ENCODE measurements at regions not wholly inside any gene's neighbourhood (a gene's known extent, or its start where the extent isn't known, plus 50 kb on each side); places are given as distances from the start of the nearest gene placed in this dataset.

DNA sequence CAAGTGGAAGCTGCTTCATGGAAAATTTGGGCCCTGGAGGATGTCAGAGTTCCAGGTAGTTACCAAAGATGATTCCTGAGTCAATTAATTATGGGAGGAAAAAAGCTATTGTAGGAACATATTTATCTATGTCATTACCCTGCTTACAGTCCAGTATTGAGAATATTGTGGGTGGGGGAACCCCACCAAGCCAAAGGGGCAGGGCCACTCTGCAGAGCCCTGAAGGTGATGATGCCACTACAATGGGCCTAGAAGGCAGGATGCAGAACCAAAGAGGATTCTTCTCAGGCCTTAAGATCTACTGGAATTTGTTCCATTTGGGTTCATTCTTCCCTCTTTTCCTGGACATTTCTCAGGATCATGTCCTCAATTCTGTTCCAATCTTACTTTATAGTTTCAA is 375.2 kb upstream of the MARCKS start:
- no peaks in the 10 kb centered on the region for H3K27me3 Mint-ChIP-seq (ENCODE audit: insufficient read depth, low read depth, poor library complexity)
- Histone ChIP-seq H3K36me3 (ENCODE audit: insufficient read depth) (no peaks in the 10 kb centered on the region), H3K27ac (ENCODE audit: low read depth) (no peak overlapping the region), H3K4me3 (no peak overlapping the region), H4K20me1 (replicated peaks; ENCODE audit: insufficient read depth) (no peaks in the 10 kb centered on the region), H3K27me3 (ENCODE audit: insufficient read depth) (no peaks in the 10 kb centered on the region), H3K79me2 (replicated peaks; ENCODE audit: insufficient read depth) (no peaks in the 10 kb centered on the region), H3K9me2 (ENCODE audit: insufficient read depth) (no peaks in the 10 kb centered on the region), H3K4me1 (ENCODE audit: insufficient read depth) (0 out of 2 replicates have a peak, but pooled peaks cover 3% of the 10 kb centered on the region), H2AFZ (no peak overlapping the region), H3F3A (replicated peaks; ENCODE audit: low read depth) (no peaks in the 10 kb centered on the region), H3K4me2 (no peak overlapping the region)
- H3K4me1 Mint-ChIP-seq: peaks cover 3% of the 10 kb centered on the region; the same call in 2 of the 3 replicates
- ATAC-seq: no peak
- H3K27ac Mint-ChIP-seq: no peak overlapping the region
- TF ChIP-seq EZH2phosphoT487 (IDR thresholded peaks at IDR 0.05; ENCODE audit: unreplicated experiment) (no peak), NANOG (IDR thresholded peaks at IDR 0.05; ENCODE audit: borderline replicate concordance) (no peak), POLR2AphosphoS5 (IDR thresholded peaks at IDR 0.05; ENCODE audit: low read depth) (no peak), EZH2 (IDR thresholded peaks at IDR 0.05; ENCODE audit: low read depth, unreplicated experiment) (no peak), STAT1 (IDR thresholded peaks at IDR 0.05; ENCODE audit: unreplicated experiment) (no peak), CREB1 (CRISPR knock-in tag; IDR thresholded peaks at IDR 0.05; ENCODE audit: low read depth) (no peak), ZNF331 (CRISPR knock-in tag; IDR thresholded peaks at IDR 0.05; ENCODE audit: low read depth) (no peak), JUNB (IDR thresholded peaks at IDR 0.05; ENCODE audit: unreplicated experiment) (no peak), ZNF114 (CRISPR knock-in tag; IDR thresholded peaks at IDR 0.05) (no peak)
- TF ChIP-seq, protein P1, sequence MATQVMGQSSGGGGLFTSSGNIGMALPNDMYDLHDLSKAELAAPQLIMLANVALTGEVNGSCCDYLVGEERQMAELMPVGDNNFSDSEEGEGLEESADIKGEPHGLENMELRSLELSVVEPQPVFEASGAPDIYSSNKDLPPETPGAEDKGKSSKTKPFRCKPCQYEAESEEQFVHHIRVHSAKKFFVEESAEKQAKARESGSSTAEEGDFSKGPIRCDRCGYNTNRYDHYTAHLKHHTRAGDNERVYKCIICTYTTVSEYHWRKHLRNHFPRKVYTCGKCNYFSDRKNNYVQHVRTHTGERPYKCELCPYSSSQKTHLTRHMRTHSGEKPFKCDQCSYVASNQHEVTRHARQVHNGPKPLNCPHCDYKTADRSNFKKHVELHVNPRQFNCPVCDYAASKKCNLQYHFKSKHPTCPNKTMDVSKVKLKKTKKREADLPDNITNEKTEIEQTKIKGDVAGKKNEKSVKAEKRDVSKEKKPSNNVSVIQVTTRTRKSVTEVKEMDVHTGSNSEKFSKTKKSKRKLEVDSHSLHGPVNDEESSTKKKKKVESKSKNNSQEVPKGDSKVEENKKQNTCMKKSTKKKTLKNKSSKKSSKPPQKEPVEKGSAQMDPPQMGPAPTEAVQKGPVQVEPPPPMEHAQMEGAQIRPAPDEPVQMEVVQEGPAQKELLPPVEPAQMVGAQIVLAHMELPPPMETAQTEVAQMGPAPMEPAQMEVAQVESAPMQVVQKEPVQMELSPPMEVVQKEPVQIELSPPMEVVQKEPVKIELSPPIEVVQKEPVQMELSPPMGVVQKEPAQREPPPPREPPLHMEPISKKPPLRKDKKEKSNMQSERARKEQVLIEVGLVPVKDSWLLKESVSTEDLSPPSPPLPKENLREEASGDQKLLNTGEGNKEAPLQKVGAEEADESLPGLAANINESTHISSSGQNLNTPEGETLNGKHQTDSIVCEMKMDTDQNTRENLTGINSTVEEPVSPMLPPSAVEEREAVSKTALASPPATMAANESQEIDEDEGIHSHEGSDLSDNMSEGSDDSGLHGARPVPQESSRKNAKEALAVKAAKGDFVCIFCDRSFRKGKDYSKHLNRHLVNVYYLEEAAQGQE (IDR thresholded peaks at IDR 0.05; ENCODE audit: unreplicated experiment): no peak
- TF ChIP-seq, protein P2, sequence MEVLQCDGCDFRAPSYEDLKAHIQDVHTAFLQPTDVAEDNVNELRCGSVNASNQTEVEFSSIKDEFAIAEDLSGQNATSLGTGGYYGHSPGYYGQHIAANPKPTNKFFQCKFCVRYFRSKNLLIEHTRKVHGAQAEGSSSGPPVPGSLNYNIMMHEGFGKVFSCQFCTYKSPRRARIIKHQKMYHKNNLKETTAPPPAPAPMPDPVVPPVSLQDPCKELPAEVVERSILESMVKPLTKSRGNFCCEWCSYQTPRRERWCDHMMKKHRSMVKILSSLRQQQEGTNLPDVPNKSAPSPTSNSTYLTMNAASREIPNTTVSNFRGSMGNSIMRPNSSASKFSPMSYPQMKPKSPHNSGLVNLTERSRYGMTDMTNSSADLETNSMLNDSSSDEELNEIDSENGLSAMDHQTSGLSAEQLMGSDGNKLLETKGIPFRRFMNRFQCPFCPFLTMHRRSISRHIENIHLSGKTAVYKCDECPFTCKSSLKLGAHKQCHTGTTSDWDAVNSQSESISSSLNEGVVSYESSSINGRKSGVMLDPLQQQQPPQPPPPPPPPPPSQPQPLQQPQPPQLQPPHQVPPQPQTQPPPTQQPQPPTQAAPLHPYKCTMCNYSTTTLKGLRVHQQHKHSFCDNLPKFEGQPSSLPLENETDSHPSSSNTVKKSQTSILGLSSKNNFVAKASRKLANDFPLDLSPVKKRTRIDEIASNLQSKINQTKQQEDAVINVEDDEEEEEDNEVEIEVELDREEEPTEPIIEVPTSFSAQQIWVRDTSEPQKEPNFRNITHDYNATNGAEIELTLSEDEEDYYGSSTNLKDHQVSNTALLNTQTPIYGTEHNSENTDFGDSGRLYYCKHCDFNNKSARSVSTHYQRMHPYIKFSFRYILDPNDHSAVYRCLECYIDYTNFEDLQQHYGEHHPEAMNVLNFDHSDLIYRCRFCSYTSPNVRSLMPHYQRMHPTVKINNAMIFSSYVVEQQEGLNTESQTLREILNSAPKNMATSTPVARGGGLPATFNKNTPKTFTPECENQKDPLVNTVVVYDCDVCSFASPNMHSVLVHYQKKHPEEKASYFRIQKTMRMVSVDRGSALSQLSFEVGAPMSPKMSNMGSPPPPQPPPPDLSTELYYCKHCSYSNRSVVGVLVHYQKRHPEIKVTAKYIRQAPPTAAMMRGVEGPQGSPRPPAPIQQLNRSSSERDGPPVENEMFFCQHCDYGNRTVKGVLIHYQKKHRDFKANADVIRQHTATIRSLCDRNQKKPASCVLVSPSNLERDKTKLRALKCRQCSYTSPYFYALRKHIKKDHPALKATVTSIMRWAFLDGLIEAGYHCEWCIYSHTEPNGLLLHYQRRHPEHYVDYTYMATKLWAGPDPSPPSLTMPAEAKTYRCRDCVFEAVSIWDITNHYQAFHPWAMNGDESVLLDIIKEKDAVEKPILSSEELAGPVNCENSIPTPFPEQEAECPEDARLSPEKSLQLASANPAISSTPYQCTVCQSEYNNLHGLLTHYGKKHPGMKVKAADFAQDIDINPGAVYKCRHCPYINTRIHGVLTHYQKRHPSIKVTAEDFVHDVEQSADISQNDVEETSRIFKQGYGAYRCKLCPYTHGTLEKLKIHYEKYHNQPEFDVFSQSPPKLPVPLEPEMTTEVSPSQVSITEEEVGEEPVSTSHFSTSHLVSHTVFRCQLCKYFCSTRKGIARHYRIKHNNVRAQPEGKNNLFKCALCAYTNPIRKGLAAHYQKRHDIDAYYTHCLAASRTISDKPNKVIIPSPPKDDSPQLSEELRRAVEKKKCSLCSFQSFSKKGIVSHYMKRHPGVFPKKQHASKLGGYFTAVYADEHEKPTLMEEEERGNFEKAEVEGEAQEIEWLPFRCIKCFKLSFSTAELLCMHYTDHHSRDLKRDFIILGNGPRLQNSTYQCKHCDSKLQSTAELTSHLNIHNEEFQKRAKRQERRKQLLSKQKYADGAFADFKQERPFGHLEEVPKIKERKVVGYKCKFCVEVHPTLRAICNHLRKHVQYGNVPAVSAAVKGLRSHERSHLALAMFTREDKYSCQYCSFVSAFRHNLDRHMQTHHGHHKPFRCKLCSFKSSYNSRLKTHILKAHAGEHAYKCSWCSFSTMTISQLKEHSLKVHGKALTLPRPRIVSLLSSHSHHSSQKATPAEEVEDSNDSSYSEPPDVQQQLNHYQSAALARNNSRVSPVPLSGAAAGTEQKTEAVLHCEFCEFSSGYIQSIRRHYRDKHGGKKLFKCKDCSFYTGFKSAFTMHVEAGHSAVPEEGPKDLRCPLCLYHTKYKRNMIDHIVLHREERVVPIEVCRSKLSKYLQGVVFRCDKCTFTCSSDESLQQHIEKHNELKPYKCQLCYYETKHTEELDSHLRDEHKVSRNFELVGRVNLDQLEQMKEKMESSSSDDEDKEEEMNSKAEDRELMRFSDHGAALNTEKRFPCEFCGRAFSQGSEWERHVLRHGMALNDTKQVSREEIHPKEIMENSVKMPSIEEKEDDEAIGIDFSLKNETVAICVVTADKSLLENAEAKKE (CRISPR knock-in tag; IDR thresholded peaks at IDR 0.05): no peak
- TF ChIP-seq, protein P3, sequence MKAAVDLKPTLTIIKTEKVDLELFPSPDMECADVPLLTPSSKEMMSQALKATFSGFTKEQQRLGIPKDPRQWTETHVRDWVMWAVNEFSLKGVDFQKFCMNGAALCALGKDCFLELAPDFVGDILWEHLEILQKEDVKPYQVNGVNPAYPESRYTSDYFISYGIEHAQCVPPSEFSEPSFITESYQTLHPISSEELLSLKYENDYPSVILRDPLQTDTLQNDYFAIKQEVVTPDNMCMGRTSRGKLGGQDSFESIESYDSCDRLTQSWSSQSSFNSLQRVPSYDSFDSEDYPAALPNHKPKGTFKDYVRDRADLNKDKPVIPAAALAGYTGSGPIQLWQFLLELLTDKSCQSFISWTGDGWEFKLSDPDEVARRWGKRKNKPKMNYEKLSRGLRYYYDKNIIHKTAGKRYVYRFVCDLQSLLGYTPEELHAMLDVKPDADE (IDR thresholded peaks at IDR 0.05): no peak
- TF ChIP-seq, protein P4, sequence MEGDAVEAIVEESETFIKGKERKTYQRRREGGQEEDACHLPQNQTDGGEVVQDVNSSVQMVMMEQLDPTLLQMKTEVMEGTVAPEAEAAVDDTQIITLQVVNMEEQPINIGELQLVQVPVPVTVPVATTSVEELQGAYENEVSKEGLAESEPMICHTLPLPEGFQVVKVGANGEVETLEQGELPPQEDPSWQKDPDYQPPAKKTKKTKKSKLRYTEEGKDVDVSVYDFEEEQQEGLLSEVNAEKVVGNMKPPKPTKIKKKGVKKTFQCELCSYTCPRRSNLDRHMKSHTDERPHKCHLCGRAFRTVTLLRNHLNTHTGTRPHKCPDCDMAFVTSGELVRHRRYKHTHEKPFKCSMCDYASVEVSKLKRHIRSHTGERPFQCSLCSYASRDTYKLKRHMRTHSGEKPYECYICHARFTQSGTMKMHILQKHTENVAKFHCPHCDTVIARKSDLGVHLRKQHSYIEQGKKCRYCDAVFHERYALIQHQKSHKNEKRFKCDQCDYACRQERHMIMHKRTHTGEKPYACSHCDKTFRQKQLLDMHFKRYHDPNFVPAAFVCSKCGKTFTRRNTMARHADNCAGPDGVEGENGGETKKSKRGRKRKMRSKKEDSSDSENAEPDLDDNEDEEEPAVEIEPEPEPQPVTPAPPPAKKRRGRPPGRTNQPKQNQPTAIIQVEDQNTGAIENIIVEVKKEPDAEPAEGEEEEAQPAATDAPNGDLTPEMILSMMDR (conservative IDR thresholded peaks at IDR 0.05; ENCODE audit: low read depth in 2 of 2): no peak
- no peak for DNase-seq (ENCODE audit: low spot score)
- H3K9me3 Mint-ChIP-seq: no peaks in the 10 kb centered on the region
- no peak overlapping the region for H3K4me3 Mint-ChIP-seq
- H3K36me3 Mint-ChIP-seq (ENCODE audit: low read depth): no peaks in the 10 kb centered on the region
